GM23248 (cell line): ENCODE measurements at regions not wholly inside any gene's neighbourhood (a gene's known extent, or its start where the extent isn't known, plus 50 kb on each side); places are given as distances from the start of the nearest gene placed in this dataset.

Experiments
- DNase-seq: peaks from one replicate; pipeline ENCODE4 v3.0.0-alpha.2; 2015
- H2AFZ ChIP-seq: fragments of 200-600 bp; sonication (generic); 2 replicates; pipeline ENCODE4 v1.6.1; 2016; ENCODE audit warnings: antibody characterized with exemption
- H3F3A ChIP-seq: fragments of 200-600 bp; sonication (generic); 2 replicates; pipeline ENCODE4 v1.6.1; 2016; ENCODE audit warnings: mild to moderate bottlenecking, antibody characterized with exemption, mixed run types; ENCODE audit not compliant: insufficient read depth
- H3K27ac ChIP-seq: fragments of 200-600 bp; sonication (generic); 2 replicates; pipeline ENCODE4 v1.5.1; 2016; ENCODE audit warnings: mild to moderate bottlenecking
- H3K27me3 ChIP-seq: fragments of 200-600 bp; sonication (generic); replicated peaks from 2 replicates; pipeline ENCODE4 v1.6.1; 2016; ENCODE audit warnings: mild to moderate bottlenecking; ENCODE audit not compliant: insufficient read depth
- H3K36me3 ChIP-seq: fragments of 200-600 bp; sonication (generic); 2 replicates; pipeline ENCODE4 v1.6.1; 2016; ENCODE audit warnings: low read depth, mild to moderate bottlenecking
- H3K4me1 ChIP-seq: fragments of 200-600 bp; sonication (generic); 2 replicates; pipeline ENCODE4 v1.6.1; 2016; ENCODE audit warnings: mild to moderate bottlenecking; ENCODE audit not compliant: insufficient read depth
- H3K4me2 ChIP-seq: fragments of 200-600 bp; sonication (generic); one replicate; pipeline ENCODE4 v1.6.1; 2016; ENCODE audit warnings: mild to moderate bottlenecking; ENCODE audit not compliant: unreplicated experiment
- H3K4me3 ChIP-seq: fragments of 200-600 bp; sonication (generic); 2 replicates; pipeline ENCODE4 v1.5.1; 2016; ENCODE audit warnings: mild to moderate bottlenecking
- H3K79me2 ChIP-seq: fragments of 200-600 bp; sonication (generic); 2 replicates; pipeline ENCODE4 v1.6.1; 2016; ENCODE audit warnings: mild to moderate bottlenecking; ENCODE audit not compliant: insufficient read depth
- H3K9ac ChIP-seq: fragments of 200-600 bp; sonication (generic); 2 replicates; pipeline ENCODE4 v1.6.1; 2016; ENCODE audit warnings: mild to moderate bottlenecking
- H3K9me2 ChIP-seq: fragments of 200-600 bp; sonication (generic); 2 replicates; pipeline ENCODE4 v1.6.1; 2016; ENCODE audit warnings: mixed run types, mild to moderate bottlenecking, moderate library complexity; ENCODE audit not compliant: insufficient read depth
- H3K9me3 ChIP-seq: fragments of 200-600 bp; sonication (generic); one replicate; pipeline ENCODE4 v1.6.1; 2017; ENCODE audit warnings: low read depth
- H4K20me1 ChIP-seq: fragments of 200-600 bp; sonication (generic); 2 replicates; pipeline ENCODE4 v1.6.0; 2016; ENCODE audit not compliant: insufficient read depth
- EZH2 ChIP-seq: fragments of 200-600 bp; sonication (generic); IDR thresholded peaks from 2 replicates; pipeline ENCODE4 v1.6.1; 2018; ENCODE audit warnings: antibody characterized with exemption, mild to moderate bottlenecking; ENCODE audit not compliant: insufficient read depth, poor library complexity, severe bottlenecking
- EZH2phosphoT487 ChIP-seq: fragments of 200-600 bp; sonication (generic); IDR thresholded peaks from 2 replicates; pipeline ENCODE4 v1.6.1; 2018; ENCODE audit warnings: antibody characterized with exemption, moderate library complexity, mild to moderate bottlenecking, low read depth; ENCODE audit not compliant: insufficient read depth
- WGBS, 2 experiments: methylation state at CpG; one replicate each; pipeline ENCODE4 v1.1.6; 2015 to 2017; ENCODE audit warnings: low lambda C conversion rate in 2 of 2, low coverage in 1 of 2; ENCODE audit errors: missing lambda C conversion rate in 2 of 2; 5-methylcytosine and 5-hydroxymethylcytosine counted together
- in situ Hi-C: fragments of 300-500 bp; cut with MboI; formaldehyde crosslinking; loops from 2 replicates; pipeline ENCODE4 v1.15.0; 2020

DNA sequence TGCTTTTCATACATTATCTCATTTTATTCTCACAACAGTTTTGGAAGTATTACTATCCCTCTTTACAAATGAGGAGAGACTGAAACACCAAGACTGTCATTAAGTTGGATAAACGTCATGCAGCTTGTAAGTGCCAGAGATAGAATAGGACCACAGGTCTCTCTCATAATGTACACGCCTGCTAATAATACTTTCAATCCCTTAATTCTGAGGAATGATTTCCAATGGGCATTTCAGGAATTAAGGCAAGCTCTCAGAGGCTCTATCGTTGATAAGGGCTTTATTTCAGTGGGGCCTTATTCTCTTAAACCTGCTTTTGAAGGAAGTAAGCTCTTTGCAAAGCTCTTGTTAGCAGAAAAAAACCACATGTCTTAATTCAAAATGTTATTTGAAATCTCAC, 229.1 kb downstream of the NFKBIZ start:
- DNase-seq: no peak
- H3K79me2 ChIP-seq: no peaks in the 10 kb centered on the region
- H3K4me3 ChIP-seq: no peak overlapping the region
- H2AFZ ChIP-seq: no peak overlapping the region
- H3K9me3 ChIP-seq: no peaks in the 10 kb centered on the region
- no peaks in the 10 kb centered on the region for H3K27me3 ChIP-seq
- H3F3A ChIP-seq: no peaks in the 10 kb centered on the region
- H3K27ac ChIP-seq: no peak overlapping the region
- H4K20me1 ChIP-seq: no peaks in the 10 kb centered on the region
- no peak for TF ChIP-seq EZH2phosphoT487
- TF ChIP-seq EZH2: no peak
- no peaks in the 10 kb centered on the region for H3K36me3 ChIP-seq
- H3K9ac ChIP-seq: no peak overlapping the region
- no peak overlapping the region for H3K4me2 ChIP-seq
- H3K4me1 ChIP-seq: no peaks in the 10 kb centered on the region; the same call in 1 of the 2 replicates
- H3K9me2 ChIP-seq: no peaks in the 10 kb centered on the region
- 86 to 92% methylated on average over 3 of the region's 3 CpGs for WGBS, 2 experiments
- in situ Hi-C loops: no loop called here

DNA sequence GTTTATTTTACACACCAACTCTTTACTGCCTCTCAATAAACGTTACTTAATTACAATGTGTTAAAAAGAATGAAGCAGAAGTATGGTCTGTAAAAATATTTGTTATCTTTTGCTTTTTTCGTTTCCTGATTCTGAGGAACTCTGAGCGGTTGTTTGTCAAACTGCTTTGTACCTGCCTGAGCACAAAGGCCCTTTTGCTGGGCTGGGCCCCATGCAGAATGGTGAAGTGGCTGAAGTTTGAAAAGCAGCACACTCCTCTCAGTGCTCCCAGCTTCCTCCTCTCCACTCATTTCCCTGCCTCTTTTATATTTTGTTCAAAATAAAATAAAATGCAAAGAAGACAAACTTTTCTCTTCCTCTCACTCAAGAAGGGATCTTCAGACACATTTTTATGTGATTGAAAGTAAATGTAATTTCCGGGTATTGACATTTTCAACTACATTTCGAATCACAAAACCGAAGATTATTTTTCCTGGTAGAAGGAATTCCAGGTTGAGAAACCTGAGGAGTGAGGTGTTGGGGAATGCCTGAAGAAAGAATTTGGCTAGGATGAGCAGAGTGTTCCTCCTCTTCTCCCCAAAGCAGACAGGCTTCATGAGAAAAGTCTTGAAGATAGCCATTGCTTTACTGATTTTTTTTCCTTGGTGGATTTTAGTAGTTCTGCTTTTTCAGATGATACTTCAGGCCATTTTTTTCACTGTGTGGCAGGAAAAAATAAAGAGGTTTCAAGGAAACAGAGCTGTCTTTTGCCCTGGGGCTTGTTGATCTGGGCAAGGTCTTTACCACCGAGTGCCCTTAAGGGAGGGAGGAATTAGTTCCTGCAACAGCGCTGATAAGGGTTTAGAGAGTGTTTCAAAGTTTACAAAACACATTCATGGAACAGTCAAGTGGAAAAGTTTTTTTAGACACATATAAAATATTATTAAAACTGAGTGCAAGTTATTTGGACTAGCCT, 229.8 kb downstream of the NFKBIZ start:
- Histone ChIP-seq H3K4me1 (peaks cover 5% of the 10 kb centered on the region; the same call in 1 of the 2 replicates), H3K79me2 (no peaks in the 10 kb centered on the region), H3K9me2 (no peaks in the 10 kb centered on the region), H3K27me3 (no peaks in the 10 kb centered on the region), H4K20me1 (no peaks in the 10 kb centered on the region), H3K4me2 (no peak overlapping the region), H3F3A (no peaks in the 10 kb centered on the region), H3K36me3 (no peaks in the 10 kb centered on the region), H3K9ac (no peak overlapping the region), H2AFZ (no peak overlapping the region), H3K27ac (no peak overlapping the region), H3K9me3 (no peaks in the 10 kb centered on the region), H3K4me3 (no peak overlapping the region)
- no peak for DNase-seq
- in situ Hi-C loops: no loop called here
- WGBS, 2 experiments: 75 to 78% methylated on average over 8 of the region's 8 CpGs
- TF ChIP-seq EZH2 (no peak), EZH2phosphoT487 (no peak)

DNA sequence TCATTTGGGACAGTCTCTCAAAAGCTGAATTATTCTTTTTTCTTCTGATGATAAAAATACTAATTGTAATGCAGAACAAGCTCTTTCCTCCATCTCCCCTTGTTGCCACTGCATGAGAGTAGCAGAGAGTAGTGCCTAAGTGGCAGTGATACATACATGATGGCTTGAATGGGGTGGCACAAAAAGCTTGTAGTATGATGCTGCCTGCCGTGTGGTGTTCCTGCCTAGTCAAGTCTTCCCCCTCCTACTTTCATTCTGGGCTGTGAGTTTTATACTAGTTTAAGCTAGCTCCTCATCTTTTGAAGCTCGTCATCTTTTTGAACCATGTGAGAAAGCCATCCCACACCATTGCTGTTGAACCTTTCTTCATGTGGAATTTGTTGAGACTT, 230.5 kb downstream of the NFKBIZ start:
- H3F3A ChIP-seq: no peaks in the 10 kb centered on the region
- H3K4me3 ChIP-seq: no peak overlapping the region
- H3K36me3 ChIP-seq: no peaks in the 10 kb centered on the region
- H3K9me3 ChIP-seq: no peaks in the 10 kb centered on the region
- in situ Hi-C loops: no loop called here
- H3K4me1 ChIP-seq: peaks cover 9% of the 10 kb centered on the region; the same call in 1 of the 2 replicates
- no peak overlapping the region for H3K4me2 ChIP-seq
- H3K9ac ChIP-seq: no peak overlapping the region
- H3K79me2 ChIP-seq: no peaks in the 10 kb centered on the region
- no peaks in the 10 kb centered on the region for H3K27me3 ChIP-seq
- TF ChIP-seq EZH2 (no peak), EZH2phosphoT487 (no peak)
- 91 to 92% methylated on average over 2 of the region's 2 CpGs for WGBS, 2 experiments
- no peaks in the 10 kb centered on the region for H4K20me1 ChIP-seq
- DNase-seq: no peak
- no peak overlapping the region for H2AFZ ChIP-seq
- no peaks in the 10 kb centered on the region for H3K9me2 ChIP-seq
- H3K27ac ChIP-seq: no peak overlapping the region

DNA sequence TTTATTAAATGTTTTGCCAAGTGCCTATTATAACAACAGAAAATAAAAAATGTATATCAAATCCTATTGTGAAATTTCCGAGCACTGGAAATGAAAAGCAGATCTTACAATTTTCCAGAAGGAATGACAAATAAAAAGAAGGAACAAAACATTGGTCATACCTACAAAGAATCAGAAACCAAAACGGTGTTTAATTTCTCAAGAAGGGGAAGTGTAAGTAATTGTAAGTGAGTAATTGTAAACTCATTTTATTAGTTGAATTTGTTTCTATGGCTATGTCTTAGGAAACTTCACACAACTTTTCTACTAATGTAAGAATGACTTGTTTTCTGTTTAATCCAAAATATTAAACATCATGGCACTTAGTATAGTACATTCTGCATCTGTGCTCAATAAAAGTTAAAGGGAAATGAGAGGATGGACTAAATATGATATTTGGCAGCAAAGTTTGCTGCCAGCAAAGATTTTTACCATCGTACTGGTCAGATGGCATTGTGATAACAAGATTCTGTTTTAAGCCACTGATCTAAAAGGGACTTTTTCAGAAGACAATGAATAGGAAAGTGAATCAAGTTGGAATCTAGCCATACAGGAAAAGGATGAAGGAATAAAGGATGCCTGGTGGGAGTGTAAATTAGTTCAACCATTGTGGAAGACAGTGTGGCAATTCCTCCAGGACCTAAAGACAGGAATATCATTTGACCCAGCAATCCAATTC, 232.4 kb downstream of the NFKBIZ start:
- Histone ChIP-seq H2AFZ (no peak overlapping the region), H3K4me3 (no peak overlapping the region)
- in situ Hi-C loops: no loop called here

More for the DNA sequence above, 232.4 kb downstream of the NFKBIZ start:
- H3K9me3 ChIP-seq: no peaks in the 10 kb centered on the region
- no peak overlapping the region for H3K27ac ChIP-seq
- H3K9ac ChIP-seq: no peak overlapping the region
- no peak for DNase-seq
- no peaks in the 10 kb centered on the region for H3K36me3 ChIP-seq
- no peaks in the 10 kb centered on the region for H3K27me3 ChIP-seq
- no peak overlapping the region for H3K4me2 ChIP-seq
- no peaks in the 10 kb centered on the region for H3F3A ChIP-seq
- 34 to 36% methylated on average over 3 of the region's 3 CpGs for WGBS, 2 experiments
- TF ChIP-seq EZH2phosphoT487: no peak
- TF ChIP-seq EZH2: no peak
- no peaks in the 10 kb centered on the region for H3K9me2 ChIP-seq
- peaks cover 9% of the 10 kb centered on the region; the same call in 1 of the 2 replicates for H3K4me1 ChIP-seq
- H3K79me2 ChIP-seq: no peaks in the 10 kb centered on the region
- H4K20me1 ChIP-seq: no peaks in the 10 kb centered on the region
